Esophagus squamous epithelium (tissue), 4 donors: ENCODE measurements at regions not wholly inside any gene's neighbourhood (a gene's known extent, or its start where the extent isn't known, plus 50 kb on each side); places are given as distances from the start of the nearest gene placed in this dataset.

Experiments
- POLR2A ChIP-seq, 4 donors: fragments of 450-650 bp; IDR thresholded peaks; one replicate each; pipeline ENCODE4 v1.6.1; 2017; ENCODE audit warnings: antibody characterized with exemption in 4 of 4, mild to moderate bottlenecking in 4 of 4, moderate library complexity in 3 of 4
- TF ChIP-seq, protein P1 (sequence below), 6 experiments: fragments of 450-650 bp in 4 of 6; fragments of 200-600 bp in 2 of 6; sonication (generic) in 2 of 6; IDR thresholded peaks; one replicate each; pipeline ENCODE4 v1.5.1; 2016 to 2019; ENCODE audit warnings: antibody characterized with exemption in 6 of 6, mild to moderate bottlenecking in 4 of 6, moderate library complexity in 4 of 6

DNA sequence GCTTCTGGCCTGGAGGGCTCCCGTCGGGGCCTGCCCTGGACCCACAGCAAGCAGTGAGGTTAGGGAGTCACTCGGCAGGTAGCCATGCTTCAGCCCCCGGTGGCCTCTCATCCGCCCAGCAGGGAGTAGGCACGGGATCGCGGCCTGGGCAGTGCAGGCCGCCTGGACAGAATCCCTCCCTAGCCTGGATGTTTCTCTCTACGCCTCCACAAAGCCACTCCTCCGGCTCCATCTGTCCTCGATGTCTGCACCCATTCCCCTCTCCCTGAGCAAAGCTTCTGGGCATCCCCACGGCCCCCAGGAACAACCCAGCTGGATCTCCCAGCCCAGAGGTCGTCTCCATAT is 145.2 kb downstream of the RBFOX3 start:
- TF ChIP-seq, protein P1, sequence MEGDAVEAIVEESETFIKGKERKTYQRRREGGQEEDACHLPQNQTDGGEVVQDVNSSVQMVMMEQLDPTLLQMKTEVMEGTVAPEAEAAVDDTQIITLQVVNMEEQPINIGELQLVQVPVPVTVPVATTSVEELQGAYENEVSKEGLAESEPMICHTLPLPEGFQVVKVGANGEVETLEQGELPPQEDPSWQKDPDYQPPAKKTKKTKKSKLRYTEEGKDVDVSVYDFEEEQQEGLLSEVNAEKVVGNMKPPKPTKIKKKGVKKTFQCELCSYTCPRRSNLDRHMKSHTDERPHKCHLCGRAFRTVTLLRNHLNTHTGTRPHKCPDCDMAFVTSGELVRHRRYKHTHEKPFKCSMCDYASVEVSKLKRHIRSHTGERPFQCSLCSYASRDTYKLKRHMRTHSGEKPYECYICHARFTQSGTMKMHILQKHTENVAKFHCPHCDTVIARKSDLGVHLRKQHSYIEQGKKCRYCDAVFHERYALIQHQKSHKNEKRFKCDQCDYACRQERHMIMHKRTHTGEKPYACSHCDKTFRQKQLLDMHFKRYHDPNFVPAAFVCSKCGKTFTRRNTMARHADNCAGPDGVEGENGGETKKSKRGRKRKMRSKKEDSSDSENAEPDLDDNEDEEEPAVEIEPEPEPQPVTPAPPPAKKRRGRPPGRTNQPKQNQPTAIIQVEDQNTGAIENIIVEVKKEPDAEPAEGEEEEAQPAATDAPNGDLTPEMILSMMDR (IDR thresholded peaks at IDR 0.05): no peak
- TF ChIP-seq POLR2A (IDR thresholded peaks at IDR 0.05): no peak
